NCI-H510A treated with DMSO at 0.1 percent for 48 hours (cell line): ENCODE measurements at regions not wholly inside any gene's neighbourhood (a gene's known extent, or its start where the extent isn't known, plus 50 kb on each side); places are given as distances from the start of the nearest gene placed in this dataset.
A peak's percentile ranks its signal among the peaks of the same experiment; 100 is the strongest.

ENCODE experiments used
- DNase-seq: peaks from one replicate; lab custom pipeline; 2025; lab: John Stamatoyannopoulos, UW

DNA sequence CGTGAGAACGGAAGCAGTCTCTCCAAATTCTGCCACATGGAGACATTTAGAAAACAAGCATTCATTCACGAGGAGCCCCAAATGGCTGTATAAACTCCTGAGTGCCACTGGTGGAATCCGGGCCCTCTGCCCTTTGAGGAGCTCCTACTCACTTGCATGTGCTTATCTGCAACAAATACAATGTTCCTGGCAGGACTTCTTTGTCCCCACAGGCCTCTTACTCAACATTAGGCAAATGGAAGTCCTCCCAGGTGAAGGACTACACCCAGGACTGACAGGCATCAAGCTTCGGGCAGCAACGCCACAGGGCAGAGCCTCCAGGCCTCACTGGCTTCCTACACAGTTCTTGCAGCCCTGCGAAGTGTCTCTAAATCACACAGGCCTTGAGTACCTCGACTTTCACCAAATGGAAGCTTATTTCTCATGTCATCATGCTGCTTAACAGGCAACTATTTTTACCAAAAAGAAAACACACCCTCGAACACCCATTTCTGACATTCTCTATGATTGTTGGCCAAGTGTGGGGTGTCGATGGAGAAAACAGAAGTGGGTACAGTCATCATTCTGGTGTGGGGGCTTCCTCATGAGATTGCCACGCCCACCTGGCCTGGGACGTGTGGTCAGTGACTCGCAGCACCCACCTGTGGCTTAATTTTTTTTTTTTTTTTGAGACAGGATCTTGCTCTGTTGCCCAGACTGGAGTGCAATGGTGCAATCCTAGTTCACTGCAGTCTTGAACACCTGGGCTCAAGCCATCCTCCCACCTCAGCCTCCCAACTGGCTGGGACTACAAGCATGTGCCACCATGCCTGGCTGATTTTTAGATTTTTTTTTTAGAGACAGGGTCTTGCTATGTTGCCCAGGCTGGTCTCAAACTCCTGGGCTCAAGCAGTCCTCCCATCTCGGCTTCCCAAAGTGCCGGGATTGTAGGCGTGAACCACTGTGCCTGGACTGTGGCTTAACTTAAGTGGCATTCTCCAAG, 186.8 kb upstream of the GLI2 start:
- DNase-seq: no peak

DNA sequence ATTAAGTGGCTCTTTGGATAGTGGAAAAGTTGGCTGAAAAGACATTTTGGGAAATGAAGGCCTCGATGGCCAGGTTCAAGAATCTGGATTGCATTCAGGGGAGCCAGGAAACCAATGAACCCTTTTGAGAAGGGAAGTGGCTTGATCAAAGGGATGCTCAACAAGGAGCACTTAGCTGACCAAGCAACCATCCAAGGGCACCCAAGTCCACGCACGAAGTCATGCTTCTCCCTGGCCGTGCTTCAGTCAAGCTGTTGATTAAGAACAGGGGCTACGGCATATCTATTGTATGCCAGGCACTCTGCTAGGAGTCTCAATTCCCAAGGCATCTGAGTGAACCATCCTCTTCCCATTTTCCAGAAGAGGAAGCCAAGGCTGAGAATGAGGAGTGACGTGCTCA, 185.8 kb upstream of the GLI2 start:
- DNase-seq: no peak

DNA sequence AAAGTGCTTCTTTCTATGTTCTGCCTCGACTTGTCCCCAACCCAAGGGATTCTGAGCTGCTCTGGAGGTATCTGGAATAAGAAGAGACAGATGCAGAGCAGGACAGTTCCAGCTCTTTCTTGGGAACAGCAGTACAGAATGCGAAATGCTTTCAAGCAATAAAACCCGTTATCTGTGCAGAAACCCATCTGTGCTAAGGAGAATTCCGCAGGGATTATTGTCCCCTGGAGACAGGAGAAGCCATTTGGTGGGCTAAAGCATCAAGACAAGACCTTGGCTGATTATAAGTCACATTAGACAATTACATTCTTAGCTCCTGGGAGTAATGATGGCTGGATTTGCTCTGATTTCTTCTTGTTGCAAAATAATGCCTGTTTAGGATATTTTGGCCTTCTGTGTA, 185.4 kb upstream of the GLI2 start:
- no peak for DNase-seq

DNA sequence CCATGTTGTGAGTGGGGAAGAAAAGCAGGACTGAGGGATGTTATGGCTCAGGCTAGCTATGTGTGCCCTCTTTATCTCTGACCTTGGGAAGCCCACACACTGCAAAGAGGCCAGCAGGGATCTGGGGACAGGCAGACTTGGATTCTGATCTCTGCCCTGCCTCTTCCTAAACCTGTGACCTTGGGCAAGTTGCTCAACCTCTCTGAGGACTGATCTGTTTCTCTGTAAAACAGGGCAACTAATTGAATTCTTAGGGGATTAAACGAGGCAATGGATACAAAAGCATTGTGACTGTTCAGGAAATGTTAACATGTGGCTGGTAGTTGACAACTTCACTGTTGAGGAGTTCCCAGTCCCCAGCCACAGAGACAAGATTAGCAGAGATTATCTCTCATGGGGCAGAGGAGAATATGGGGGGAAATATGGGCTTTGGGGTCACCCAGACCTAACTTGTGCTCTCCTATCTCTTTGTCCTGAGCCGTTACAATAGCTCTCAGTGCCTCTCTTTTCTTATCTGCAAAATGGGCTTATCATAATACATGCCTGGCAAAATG, 184.7 kb upstream of the GLI2 start:
- DNase-seq: no peak

DNA sequence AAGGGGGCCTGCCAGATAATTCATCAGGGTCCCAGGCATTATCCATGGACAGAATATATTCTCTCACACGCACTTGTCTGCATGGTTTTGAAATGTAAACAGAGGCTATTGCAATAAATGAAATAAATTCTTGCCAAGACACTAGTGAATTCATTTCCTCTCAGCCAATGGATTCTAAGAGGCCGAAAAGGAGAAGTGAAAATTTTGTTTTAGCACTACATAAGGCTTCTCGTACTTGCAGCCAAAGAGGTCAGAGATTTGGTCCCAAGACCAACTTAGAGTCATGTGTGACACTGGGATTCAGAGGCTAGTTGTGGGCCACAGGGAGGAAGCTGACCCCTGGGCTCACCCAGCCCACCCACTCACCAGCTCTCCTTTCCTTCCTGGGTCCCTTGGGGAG, 184.1 kb upstream of the GLI2 start:
- no peak for DNase-seq

DNA sequence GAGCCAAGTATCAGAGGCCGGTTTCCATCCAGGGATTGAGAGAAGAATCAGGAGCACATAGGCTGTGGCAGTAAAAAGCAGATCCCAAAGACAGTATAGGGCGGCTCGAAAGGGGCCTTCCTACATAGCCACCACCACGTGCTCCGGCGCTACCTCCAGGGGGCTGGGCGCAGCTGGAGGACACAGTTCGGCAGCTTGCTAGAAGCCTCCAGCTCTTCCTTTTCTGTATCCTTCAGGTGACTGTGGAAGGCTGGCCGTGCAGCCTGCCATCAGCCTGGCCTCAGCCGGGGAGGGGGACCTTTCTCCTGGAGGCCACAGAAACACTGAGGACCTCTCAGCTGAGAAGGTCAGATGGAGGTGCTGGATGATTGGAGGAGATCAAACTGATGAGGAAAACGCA, 183.6 kb upstream of the GLI2 start:
- no peak for DNase-seq

DNA sequence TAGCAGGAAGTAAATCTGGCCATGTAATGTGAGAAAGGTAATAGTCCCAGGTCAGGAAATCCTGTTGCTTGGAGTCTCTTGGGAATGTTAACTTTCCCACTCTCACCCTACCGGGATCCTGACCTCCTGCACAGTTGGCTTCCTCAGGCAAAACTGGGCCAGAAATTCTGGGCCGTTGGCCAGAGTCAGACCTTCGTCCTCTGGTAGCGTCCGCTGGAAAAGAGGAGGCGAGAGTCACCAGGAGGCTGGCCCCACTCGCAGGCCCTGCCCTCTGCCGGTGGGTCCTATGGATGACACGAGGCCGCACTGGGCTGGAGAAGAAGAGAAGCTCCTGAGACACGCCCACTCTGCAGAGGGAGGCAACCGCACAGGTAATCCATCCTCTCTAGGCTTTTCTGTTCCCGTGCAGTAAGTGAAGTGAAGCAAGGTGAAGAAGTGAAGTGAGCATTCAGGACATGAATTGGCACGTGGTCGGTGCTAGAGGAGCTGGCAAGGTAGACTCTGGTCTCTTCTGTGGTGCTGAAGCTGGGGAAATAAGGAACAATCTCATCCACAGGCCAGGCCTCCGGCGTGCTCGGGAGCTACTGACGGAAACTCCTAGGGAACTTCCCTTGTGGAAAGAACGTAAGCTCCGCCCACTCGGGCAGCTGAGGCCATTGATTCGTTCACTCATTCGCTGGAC, 182.7 kb upstream of the GLI2 start:
- DNase-seq: peak; percentile 88

DNA sequence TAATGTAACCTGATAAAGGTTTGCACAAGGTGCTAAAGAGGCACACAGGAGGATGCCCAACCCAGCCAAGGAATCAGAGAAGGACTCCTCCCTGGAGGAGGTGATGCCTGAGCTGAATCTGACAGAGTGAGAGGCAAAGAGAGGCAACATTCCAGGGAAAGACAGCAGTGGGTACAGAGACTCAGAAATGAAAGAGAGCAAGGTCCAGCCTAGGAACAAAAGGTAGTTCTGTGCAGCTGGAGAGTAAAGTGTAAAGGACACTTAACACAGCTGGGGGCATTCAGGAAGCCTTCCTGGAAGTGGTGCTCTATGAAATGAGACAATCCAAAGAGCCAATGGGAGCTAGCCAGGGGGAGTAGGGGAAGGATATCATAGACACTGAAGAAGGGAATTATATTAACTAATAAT, 181.0 kb upstream of the GLI2 start:
- DNase-seq: no peak

DNA sequence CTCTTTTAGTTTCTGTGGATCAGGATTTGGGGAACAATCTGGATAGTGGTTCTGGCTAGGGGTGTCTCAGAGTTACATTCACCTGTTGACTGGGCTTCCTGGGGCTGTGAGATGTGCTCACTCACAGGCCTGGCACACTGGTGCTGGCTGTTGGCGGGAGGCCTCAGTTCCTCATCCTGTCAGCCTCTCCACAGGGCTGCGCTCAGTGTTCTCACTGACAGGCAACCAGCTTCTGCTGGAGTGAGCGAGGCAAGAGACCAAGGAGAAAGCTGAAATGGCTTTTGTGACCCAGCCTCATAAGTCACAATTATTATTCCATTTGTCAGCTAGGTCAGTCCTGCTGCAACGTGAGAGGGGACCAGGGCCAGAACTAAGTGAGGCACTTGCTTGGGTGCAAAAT, 180.6 kb upstream of the GLI2 start:
- no peak for DNase-seq

DNA sequence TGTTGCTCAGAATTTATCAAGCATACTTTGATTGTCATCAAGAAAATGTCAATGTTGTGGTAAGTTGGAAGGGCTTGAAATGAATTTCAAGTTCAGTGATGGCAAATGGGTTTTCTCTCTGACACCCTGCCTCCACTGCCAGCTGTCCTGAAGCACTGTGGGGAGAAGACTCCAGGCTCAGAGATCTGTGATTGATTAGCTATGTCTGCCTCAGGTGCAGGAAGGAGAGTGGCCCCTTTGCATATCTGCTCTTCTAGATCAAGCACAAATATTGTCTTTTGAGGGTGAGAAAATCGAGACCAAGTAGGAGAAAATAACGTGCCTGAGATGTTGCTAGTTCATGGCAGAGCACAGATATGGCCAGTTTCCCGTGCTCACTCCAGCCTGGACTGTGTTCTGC, 178.8 kb upstream of the GLI2 start:
- peak; percentile 29 for DNase-seq

DNA sequence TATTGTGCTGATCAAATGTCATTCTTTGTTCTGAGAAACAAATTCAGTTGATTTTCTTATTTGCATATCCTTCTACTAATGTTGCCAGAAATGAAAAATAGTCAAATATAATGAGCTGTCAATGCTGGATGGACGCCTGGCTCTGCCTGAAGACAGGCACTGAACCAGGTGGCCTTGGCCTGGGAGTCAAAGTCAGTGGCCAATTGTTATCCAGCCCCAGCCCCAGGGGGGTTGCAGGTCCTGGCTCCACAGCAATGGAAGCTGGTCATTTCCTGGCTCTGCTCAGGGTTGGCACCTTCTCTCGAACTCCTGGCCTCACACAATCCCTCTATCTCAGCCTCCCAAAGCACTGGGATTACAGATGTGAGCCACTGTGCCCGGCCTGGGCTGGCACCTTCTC, 176.8 kb upstream of the GLI2 start:
- DNase-seq: no peak

DNA sequence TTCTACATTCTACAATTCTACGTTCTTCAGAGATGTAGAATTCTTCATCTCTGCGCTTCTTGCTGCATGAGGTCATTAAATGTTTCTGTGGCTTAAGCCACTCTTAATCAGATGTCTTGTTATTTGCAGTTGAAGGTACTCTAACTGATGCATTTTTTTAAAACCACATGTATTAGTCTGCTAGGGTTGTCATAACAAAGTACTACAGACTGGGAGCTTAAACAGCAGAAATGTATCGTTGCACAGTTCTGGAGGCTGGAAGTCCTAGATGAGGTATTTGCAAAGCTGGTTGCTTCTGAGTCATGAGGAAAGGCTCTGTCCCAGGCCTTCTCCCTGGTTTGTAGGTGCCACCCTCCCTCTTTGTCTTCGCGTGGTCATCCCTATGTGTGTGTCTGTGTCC, 176.3 kb upstream of the GLI2 start:
- no peak for DNase-seq

DNA sequence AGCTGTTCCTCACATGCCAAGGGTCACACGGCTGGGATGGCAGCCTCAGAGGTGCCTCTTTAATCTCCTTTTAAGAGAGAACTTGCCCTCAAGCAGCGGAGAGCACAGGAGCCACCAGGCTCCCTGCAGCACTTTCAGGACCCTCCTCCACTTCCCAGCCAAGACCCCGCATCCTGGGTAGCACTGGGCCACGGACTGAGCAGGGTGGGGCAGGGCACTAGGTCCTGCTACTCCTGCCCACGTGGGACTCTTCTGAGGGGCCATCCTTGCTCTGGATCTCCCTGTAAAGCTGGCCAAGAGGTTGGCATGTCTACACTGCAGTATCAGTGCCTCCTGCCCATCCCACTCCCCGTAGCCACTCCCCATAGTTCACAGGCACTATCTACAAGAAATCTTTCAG, 175.3 kb upstream of the GLI2 start:
- DNase-seq: no peak

DNA sequence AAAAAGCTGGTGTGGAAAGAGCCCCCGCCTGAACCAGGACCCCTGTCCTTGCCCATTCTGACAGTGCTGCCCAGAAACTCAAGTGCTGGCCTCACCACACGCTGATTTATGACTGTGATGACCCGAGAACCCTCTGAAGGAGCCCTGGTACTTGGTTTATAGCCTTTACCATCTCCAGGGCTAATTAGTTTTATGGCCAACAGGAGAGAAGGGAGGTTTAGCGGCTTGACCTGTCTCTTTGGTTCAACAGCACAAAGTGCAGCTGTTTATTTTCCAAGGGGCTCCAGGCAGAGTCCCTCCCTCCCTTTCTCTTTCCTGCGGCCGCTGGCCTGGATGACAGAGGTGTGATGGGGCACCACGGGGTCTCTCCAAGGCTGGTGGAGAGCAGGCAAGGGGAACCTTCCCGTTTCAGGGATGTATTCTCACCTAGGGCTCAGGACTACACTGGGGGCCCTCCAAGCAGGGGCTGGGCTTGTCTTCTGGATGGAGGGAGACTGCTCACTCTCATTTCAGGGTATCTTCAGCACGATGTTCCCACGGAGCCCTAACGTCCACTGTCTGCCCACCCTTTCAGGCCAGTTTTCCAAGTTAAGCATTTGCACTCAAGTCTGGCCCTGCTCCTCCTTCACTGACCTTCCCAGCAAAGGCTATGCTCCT, 174.2 kb upstream of the GLI2 start:
- DNase-seq: no peak

DNA sequence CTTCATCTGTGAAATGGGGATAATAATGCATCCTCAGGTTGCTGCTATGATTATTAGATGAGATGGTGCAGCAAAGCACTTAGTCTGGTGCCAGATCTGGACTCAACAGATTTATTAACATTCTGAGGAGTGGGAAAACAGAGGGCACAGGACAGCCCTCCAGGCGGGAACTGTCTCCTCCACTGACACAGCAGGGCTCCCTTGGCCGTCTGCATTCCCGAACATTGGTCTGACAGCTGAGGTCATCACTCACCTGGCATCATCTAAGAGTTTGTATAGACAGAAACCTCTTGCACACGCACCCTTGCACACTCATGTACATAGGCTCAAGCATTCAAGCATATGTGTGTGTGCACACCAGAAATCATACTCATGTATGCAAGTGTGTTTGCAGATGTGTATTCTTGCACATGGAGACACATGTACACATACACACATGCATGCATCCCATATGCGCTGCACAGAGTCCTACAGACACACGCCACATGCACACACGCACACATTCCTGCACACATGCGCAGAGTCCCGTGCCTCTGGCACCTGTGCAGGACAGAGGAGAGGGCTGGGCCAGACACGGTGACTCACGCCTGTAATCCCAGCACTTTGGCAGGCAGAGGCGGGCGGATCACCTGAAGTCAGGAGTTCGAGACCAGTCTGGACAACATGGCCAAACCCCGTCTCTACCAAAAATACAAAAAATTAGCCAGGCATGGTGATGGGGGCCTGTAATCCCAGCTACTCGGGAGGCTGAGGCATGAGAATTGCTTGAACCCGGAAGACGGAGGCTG, 173.3 kb upstream of the GLI2 start:
- no peak for DNase-seq

DNA sequence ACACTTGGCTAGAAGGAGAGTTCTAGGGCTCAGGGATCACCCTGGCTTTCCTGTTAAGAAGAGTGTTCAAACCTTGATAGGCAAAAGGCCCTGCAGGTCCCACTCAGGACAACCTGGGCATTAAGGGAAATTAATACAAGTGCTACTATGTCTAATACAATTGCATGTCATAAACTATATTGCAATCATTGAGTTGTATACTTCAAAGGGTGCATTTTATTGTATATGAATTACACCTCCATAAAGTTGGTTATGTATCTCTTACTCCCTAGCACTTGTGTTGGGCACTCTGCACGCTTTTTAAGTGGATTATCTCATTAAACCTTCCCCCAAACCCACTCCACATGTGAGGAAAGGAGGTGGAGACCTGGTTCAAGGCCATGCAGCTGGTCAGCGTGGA, 172.1 kb upstream of the GLI2 start:
- no peak for DNase-seq

DNA sequence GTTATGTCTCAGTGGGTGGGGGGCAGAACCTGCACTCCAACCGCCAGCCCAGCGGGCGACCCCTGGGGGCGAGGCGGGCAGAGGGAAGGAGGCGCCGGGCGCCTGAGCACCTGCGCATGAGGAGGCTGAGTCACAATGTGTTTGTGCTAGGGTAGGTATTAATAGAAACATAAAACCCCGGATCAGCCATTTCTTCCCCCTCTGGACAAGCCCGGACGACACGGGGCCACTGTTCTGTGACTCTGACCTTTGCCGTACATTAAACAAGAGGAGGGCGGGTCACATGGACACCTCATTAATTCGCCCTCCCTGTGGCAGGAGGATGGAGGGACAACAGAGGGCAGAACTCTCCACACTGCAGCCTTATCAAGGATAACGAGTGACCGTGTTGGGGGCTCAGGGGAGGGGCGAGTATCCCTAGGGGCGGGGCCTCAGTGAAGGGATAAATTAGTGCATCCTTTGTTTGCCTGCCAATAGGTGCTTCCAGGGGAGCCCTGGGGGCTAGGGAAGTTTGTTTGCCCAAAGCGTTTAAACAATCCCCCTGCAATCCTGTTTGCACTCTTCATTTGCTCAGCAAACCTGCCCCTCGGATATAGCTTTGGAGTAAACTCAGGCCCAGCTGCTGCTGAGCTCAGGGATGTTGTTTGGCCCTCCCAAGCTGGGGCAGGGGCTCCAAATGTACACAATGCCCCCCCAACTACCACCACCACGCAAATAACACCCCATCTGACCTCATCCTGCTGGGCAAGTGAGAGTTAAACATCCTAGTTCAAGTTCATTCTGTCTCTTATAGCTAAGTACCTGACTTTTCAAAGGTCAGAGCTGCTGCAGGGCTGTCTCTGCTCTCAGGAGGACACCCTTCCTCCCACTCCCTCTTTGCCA, 171.2 kb upstream of the GLI2 start:
- DNase-seq: peak; percentile 62

DNA sequence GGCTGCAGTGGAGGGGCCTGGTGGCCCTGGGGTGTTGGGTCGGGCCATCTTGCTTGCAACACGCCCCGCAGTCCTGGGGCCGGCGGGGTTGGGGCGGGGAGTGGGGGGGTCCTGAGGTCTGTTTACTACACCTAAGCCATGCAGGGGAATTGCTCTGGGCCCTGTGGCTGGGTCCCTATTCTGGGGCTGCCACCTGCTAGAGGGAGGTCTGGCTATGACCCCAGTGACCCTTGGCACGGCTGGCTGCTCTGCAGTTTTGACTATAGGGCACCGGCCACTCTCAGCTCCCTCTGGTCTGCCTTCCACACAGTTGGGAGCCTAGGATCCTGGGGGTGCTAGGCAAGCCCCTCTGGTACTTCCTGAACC, 170.6 kb upstream of the GLI2 start:
- no peak for DNase-seq

DNA sequence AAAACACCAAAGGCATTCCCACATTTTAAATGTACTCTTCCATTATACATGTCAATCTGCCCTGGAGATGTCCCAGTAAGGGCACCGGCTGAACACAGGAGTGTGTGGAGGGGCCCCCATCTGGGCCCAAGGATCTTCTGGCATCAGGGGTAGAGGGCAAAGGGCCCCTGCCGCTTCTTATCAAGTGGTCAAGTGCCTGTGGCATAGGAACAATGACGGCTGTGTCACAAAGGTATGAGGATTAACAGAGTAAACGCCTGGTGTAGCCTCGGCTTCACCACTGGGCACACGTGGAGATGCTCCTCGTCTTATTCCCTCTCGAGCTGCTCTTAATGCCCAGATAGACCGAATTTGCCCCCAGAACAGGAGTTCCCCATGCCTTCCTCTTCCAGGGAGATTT, 169.7 kb upstream of the GLI2 start:
- DNase-seq: no peak

DNA sequence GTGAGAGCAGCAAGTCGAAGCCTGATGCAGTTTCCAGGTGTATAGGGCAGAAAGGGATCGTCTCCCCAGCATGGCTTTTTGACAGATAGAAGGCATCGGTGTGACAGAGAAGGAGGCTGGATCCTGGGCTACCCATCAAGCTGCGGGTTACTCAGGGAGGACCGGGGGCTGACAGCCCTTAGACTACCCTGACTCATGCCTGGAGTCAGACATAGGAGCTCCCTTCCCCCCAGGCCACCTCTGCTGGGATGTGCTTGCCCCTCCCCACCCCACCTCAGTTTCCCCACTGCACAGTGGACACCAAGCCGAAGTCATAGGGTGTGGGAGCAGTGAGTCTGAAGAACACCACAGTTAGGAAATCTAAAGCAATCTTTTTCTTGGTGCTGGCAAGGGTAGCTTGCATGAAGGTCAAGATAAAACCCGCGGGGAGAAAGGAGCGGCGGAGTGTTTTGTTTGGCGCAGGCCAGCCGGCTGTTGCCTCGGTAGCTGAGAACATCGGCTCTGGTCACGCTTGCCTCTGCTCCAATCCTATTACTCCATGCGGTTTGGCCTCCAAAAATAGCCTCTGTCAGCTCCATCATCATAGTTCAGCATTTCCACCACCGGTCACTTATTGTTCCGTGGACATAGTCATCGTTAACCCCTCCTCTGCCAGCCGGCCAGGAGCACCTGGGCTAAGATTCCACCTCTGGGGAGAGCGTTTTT, 169.2 kb upstream of the GLI2 start:
- no peak for DNase-seq
